Mucosa of gallbladder (tissue), 1 donor: ENCODE measurements at regions not wholly inside any gene's neighbourhood (a gene's known extent, or its start where the extent isn't known, plus 50 kb on each side); places are given as distances from the start of the nearest gene placed in this dataset.

Experiments used
- DNase-seq: peaks from one replicate; pipeline ENCODE4 v3.0.0-alpha.2; 2020; ENCODE audit warnings: low spot score
- donor health status: DM: no; HTN: no; CAD: no.

DNA sequence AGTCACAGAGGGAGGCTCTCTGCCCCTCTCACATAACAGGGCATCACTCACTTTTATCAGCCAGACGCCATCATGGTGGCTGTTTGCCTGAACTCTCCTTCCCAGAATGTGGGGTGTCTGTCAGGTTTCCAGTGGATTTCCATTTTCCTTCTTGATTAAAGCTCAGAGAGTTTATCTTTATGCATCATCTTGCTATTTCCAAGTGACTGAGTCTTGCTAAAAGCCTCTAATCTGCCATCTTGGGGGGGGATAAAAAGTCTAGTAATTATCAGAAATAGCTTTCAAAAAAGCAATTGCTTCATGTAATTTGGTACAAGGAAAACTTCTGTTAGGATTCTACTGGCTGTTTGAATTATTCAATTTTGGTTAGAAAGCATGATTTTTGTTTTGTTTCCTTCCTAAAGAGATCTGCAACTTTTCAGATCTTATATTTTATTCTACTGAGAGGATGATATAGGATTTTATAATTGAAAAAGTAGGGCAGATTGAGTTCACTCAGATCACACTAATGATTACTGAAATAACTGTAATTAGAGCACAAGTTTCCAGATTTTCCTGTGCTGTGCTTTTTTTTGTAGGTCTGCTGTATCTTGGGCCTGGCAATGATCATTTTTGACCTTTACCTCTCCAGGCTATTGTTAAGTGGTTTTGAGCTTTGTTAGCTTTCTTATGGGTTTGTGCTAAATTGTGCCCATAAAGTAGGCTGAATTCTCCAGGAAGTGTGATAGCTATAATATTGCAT is 661.5 kb downstream of the TLE4 start:
- no peak for DNase-seq

DNA sequence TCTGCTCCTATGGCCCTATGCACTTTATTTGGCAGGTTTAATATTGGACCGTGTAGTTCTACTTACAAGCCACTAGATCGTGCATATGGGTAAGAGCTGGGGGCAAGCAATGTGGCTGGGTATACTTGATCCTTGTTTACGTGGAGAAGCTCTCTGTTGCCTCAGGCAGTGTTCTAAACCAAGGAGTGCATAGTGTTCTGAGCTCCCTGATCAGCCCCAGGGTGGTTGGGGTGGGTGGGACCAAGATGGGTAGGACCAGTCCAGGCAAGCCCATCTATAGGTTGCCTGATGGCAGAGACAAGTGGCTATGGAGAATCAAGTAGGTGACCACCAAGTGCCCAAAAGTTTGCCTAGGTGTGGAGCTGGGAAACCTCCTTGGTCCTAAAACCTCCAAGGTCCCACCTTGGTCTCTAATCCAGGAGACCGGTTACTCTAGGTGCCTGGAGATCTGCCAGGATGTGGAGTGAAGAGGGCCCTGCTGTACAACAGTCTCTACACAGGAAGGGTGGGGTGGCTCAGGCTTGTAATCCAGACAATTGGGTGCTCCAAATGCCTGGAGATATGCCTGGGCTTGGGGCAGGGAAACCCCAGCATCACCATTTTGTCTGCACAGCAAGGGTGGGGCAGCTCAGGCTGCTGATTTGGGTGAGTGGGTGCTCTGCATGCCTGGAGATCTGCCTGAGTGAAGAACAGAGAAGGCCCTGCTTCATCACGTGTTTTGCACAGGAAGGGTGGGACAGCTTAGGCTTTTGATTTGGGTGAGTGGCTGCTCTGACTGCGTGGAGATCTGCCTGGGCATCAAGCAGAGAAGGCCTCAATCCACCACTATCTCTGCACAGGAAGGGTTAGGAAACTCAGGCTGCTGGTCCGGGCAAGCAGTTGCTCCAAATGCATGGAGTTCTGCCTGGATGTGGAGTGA is 659.8 kb downstream of the TLE4 start:
- DNase-seq = no peak

DNA sequence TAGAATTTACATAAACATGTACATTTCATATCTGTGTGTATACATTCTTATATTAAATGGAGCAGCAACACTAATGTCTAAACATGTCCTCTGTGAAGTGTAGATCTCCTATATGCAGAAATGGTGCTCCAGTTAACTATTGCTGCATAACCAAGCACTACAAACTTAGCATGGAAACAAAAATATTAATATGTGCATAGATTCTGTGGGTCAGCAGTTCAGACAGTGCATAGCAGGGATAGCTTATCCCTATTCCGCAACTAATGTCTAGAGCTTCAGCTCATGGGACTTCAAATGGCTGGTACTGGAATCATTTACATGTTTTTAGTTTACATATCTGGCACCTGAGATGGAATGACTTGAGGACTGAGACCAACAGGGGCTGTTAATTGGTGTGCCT is 652.1 kb downstream of the TLE4 start:
- no peak for DNase-seq

DNA sequence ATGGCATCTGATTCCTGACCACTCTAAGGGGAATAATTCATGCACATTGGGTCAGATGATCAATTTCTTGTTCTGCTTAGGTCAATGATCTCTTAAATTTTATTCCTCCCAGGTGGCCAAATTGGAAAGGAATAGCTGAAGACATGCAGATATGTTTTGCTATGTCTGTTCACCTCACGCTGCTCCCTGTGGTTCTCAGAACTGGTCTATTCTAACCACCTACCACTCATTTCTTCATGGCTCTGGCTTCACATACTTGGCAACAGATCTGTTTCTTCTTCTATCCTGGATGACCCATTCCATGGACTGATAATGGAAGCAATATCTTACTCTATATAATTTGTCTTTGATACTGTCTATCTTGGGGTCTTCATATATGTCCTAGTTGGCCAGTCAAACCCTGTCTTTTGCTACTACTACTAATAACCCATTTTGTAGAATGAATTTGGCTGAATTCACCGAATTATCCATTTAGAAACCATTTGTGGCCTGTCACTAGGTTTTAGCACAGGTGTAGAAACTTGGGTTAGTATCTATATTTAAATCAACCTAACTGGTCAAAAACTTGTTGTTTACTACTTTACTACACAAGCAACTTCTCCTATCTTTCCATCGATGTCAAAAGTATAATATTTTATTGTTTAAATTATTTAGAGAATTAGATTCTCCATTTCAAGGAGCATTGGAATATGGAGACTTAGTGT is 650.9 kb downstream of the TLE4 start:
- no peak for DNase-seq

DNA sequence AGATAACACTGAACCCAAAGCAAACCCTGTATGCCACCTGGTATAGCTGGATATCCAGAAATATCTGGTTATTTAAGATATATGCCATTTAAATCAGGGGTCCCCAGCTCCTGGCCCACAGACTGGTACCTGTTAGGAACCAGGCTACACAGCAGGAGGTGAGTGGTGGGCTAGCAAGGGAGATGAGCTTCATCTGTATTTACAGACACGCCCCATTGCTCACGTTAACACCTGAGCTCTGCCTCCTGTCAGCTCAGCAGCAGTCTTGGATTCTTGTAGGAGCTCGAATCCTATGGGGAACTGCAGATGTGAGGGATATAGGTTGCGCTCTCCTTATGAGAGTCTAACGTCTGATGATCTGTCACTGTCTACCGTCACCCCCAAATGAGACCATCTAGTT is 646.6 kb downstream of the TLE4 start:
- no peak for DNase-seq

DNA sequence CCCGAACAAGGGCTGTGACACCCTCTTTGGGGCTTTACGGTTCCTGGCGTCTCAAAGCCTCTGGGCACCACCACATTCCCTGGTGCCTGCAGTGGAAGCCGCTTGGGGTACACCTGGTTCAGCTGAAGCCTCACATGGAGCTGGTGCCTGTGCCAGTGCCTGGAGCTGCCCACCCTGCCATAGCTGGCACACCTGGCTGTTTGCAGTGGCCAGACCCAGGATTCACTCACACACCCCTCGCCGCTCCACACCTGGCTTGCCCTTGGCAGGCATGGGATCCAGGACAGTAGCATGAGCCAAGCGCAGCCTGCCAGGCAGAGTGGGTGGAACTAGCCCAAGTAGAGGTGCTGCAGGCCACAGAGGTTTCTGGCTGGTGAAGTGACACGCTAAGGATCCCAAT is 641.8 kb downstream of the TLE4 start:
- DNase-seq = no peak

DNA sequence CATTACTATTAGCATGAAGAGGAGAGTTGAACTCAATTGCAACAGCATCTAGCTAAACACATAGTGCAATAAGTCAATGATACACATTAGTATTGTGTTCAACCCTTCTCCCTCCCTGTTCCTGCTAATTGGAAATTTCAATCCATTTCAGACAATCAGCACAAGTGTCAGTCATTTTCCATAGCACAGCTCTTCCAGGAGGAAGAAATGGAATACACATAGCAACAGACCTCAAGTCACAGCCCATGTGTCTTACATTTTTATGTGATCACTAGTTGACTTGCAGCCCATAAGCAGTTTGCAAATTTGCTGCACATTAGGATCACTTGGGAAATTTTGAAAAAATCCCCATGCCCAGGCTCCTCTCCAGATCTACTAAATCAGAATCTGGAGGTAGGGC is 636.9 kb downstream of the TLE4 start:
- no peak for DNase-seq

DNA sequence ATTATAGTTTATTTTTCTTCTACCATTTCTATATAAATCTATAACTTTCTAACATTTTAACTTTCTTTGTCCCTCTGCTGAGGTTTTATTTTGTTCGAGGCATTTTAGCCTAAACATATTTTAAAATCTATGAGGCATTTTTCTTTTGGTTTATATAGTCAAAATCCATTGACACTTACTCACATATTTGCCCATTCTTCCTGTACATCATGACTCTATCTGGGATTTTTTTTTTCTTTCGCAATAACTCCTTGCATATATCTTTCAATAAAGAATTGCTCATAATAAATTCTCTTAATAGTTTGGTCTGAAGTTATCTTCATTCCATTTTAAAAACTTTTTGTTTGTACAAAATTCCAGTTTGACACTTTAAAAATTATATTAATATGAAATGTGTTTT is 632.3 kb downstream of the TLE4 start:
- no peak for DNase-seq

DNA sequence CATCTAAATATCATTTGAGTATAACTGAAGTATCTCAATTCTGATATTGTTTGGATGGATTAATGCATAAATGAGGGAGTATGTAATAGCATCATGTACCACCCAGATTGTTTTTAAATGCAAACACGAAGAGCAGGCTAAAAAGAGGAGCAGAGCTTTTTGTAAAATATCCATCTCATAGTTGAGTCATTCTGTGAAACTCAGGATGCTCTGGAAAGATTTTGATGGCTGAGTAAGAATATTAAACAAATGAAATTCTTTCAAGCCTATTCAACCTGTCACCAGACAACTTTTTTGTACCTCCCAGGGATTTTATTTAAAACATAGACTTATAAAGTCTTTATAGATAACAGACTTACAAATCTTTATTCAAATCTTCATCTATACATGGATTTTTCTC is 625.9 kb downstream of the TLE4 start:
- DNase-seq = no peak

DNA sequence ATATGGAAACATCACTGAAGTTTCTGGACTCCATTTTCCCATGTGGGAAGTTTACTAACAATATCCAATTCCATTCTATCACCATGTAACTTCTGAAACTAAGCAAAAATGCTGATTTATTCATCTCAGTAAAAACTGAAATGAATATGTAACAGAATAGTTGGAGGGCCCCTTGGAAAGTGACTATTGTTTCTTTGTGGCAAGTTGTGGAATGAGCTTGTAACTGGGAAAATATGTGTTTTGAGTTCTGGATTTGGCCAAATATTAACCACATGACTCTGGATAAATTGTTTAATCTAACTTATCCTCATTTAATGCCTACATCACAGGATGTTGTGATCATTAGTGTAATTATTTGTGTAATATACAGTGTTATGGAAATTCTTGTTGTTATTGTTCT is 619.3 kb downstream of the TLE4 start:
- DNase-seq = no peak

DNA sequence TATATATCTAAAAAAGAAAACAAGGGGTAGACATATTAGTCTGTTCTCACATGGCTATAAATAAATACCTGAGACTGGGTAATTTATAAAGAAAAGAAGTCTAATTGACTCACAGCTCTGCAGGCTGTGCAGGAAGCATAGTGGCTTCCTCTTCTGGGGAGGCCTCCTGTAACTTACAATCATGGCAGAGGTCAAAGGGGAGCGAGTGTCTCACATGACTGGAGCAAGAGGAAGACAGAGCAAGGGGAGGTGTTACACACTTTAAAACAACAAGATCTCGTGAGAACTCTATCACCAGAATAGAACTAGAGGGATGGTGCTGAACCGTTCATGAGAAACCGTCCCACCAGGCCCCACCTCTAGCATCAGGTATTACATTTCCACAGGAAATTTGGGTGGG is 616.8 kb downstream of the TLE4 start:
- no peak for DNase-seq

DNA sequence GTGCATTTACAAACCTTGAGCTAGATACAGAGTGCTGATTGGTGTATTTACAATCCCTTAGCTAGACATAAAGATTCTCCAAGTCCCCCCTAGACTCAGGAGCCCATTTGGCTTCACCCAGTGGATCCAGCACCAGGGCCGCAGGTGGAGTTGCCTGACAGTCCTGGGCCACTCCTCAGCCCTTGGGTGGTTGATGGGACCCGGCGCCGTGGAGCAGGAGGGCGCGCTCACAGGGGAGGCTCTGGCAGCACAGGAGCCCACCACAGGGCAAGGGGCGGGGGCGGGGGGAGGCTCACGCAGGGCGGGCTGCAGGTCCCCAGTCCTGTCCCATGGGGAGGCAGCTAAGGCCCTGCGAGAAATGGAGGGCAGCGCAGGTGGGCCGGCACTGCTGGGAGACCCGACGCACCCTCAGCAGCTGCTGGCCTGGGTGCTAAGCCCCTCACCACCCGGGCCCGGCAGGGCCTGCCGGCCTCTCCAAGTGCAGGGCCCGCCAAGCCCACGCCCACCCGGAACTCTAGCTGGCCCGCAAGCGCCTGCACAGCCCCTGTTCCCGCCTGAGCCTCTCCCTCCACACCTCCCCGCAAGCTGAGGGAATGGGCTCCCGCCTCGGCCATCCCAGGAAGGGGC is 613.5 kb downstream of the TLE4 start:
- DNase-seq = no peak

DNA sequence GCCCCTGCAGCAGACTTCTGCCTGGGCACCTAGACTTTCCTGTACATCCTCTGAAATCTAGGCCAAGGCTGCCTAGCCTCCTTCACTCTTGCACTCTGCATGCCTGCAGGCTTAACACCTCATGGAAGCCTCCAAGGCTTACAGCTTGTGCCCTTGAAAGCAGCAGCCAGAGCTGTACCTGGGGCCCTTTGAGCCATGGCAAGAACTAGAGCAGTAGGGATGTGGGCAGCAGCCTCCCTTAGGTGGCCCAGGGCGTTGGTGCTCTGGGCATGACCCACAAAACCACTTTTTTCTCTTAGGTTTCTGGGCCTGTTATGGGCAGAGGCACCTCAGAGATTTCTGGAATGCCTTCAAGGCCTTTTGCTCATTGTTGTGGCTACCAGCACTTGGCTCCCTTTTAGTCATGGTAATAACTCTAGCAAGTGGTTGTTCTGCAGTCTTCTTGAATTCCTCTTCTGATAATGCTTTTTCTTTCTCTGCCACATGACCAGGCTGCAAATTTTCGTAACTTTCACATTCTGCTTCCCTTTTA is 606.2 kb downstream of the TLE4 start:
- no peak for DNase-seq

DNA sequence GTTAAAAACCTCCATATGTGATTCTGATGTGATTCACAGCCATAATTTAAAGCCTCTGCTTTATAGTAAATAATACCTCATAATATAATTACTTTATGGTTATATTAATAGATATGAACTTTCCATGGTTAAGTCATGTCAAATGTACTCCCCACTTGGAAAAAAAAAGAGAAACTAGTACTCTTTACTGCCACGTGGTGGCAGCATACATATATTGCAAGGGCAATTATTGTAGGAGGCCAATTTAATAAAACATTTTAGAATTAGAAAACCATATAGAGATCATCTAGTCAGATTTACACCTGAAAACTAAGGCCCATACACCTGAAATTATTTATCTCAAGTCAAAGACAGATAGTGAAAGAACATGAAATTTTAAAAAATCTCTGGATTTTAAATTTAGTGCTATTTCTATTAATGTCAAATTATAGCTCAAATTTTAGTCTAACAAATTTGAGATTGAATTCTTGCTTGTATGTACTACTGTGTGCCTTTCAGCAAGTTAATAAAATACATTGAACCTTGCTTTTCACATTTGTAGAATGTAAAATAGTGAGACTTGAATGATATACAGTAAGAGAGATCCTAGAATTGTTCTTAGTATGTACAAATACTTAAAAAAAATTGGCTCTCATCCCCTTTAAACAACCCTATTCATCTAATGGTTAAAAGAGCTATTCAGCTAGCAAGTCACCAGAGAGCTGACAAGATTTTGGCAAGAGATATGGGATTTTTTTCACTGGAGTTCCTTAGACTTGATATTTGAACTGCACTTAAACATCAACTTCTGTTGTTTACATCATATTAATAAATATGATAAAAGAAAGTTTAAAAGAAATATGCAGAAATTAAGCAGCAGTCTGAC is 603.8 kb downstream of the TLE4 start:
- peak; percentile 16 for DNase-seq

DNA sequence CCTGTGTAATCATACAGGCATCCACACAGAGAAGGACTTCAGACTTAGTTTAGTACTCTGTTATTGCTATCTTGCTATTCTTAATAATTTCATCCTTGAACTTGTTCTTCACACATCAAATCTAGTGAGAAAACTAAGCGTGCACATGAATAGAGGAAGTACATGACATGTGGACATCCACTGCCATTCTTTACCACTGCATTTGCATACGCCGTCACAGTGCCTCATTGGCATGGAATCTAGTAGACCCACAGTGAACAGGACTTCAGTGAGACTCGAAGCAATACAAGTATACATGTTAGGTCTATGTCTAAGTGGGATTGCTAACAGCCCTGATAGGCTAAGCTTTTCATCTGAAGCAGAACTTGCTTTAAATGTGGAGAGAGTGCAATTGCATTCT is 592.1 kb downstream of the TLE4 start:
- DNase-seq = no peak

DNA sequence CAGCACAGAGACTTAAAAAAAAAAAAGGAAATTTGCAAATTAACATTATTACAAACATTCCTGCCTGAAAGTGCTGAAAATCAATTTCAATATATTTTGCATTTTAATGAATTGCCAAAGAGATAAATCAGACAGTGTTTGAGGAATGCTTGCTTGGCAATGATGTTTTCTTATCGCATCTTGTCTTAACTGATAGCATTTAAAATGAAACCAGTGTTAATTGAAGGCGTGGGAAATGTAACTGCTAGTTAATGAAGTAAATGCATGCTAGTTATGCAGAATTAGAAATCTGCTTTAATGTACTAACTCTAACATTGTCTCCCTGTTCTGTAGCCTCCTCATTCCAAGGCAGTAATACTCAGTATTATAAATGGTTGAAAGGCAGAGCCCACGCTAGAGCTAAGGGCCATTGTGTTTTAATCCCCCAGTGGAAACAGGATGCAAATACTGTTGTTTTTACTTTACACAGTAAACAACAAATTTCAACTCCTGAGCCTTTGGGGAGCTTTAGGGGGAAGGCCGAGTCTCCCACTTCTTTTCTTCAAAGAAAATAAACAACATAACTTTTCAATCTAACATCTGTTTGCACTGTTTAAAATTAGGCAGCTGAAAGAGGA is 586.9 kb downstream of the TLE4 start:
- no peak for DNase-seq

DNA sequence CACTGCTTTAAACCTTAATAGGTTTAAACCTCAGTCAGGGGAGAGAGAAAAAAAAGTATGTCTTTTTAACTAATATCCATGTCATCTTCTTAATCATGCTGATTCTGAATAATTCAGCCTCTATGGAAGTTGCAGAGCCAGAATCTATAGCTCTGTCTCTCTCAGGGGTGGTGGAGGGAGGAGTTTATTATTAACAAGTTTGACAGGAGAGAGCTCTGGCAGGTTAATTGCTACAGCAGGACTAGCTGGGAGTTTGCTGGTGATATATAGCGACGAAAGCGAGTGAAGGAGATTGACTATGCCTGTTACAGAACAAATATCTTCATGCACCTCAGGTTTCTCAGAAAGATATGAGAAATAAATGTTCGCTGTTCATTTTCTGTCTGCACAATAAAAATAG is 586.4 kb downstream of the TLE4 start:
- DNase-seq = no peak

DNA sequence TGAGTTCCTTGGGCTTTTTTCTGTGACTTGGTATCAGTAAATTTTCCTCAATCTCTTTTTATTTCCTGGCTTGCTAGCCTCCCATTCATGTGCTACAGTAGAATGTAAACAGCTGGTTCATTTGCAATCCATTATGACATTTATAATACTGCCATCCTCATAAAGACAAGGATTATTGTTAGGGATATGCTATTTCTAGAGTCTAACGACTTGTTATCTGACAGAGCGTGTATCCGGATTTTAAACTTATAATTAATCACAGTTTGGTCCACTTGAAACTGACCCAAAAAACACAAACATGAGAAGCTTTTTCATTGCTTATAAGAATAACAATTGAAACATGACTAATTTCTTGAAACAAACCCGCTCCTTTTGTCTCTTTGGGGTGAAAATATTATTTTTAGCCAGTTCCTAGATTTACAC is 585.8 kb downstream of the TLE4 start:
- no peak for DNase-seq

DNA sequence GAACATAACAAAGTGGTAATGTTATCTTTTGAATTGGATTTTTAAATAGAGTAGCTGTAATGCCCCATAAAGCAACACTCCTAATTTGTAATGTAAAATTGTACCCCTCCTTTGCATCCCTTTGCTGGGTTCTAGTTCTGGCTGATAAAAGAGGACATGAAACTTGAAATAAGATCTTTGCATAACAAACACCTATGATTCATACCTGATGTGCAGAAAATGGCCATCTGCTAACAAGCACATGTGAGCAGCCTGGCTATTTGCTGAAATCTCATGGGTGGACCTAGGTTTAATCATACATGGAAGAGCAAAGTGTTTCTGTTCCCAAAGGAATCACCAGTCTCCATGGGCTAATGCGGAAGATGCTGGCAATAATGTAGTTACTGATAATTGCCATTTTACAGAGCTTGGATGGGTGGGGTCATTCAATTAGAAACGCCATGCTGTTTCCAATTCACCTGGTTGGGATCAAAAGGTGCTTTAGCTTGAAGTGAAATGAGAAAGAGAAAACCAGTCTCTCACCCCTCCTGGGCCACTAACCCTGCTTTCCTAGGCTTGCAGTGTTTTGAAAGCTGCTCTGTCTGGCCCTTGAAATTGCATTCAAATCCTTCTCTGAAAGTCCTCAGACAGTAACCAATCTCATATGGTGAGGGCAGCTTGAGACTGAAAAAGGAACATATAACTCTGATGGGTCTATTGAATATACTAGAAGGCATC is 585.1 kb downstream of the TLE4 start:
- no peak for DNase-seq

DNA sequence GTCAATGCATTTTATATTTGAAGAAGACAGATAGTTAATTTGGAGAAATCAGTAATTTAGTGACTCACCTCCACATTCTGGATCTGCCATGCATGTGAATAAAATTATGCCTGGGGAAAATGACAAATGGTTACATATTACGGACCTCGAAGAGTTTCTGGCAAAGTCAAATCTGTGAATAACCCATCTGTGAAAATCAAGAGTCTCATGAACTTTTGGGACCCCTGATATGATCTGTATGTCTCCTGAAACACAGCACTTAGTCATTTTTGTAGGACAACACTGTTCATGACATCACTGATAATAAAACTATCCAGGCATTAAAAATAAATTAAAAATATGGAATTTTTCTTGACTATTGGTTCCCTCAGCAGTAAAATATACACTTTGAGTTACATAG is 584.5 kb downstream of the TLE4 start:
- DNase-seq = no peak
